Activated naive CD4-positive, alpha-beta T cell treated with anti-CD3 and anti-CD28 coated beads, Interleukin-2, amount 50 U/mL, for 16 hours (primary cell): ENCODE measurements at regions not wholly inside any gene's neighbourhood (a gene's known extent, or its start where the extent isn't known, plus 50 kb on each side); places are given as distances from the start of the nearest gene placed in this dataset.

ENCODE experiments used
- DNase-seq: peaks from one replicate; pipeline ENCODE4 v3.0.0-alpha.2; 2020

DNA sequence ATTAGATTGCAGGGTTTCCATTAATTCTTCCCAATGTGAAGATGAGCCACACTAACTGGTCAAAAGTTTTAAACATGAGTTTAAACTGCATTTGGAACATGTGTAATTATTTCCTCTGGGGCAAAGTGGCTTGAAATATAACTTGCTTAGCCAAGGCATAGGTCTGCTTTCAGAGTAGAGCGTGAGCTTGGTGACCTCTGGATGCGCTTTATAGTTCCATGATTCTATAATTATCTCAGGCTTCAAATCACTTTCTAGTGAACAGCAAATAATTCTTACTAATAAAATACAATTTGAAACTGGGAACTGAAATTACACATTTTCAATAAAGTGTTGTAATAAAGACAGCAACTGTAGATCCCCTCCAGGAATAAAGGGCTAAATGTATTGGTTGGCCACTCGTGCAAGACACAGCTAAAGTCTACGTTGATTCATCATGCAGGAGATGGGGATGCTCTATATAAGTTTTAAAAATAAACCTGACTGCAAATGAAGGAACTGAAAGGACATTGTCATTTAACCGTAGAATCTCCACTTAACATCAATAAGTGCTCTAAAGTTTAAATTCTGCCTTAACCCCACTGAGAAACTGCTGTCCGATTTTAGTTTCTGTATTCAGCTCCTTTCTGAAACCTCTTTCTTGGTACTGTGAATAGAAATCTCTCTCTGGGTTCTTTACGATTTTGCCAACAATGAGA, 460.0 kb downstream of the PSAT1 start:
- no peak for DNase-seq

DNA sequence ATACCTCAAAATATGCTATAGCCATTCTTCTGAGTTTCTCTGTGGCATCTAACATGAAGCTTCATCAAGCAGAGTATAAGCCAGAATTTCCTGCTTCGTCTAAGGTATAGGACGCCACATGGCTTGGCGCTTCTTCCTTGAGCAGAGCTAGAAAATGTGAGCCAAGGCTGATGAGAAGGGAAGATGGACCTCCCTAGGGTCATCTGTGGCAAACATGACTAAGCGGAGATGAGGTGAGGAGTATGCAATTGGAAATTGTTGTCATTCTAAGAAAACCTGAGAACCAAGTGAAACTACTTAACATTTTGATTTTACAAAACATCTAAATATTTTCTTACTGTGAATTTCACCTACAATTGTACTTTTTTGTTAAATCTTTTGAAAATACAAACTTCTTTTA, 466.5 kb downstream of the PSAT1 start:
- DNase-seq: no peak

DNA sequence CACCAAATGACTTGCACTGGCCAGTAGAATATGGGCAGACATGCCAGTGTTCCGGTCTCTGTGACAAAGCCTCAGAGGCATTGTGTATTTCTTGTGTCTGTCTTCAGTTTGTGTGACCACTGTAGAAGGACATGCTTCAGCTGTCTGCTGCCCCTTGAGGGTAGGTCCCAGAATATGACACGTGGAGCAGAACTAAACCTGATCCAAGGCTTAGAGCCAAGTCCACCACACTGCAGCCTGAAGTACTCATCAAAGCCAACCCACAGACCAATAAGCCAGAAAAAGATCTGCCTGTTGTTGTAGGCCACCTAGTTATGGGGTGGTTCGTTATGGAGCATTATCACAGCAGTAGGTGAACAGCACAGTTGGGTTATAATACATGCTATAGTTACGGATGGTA, 468.9 kb downstream of the PSAT1 start:
- no peak for DNase-seq

DNA sequence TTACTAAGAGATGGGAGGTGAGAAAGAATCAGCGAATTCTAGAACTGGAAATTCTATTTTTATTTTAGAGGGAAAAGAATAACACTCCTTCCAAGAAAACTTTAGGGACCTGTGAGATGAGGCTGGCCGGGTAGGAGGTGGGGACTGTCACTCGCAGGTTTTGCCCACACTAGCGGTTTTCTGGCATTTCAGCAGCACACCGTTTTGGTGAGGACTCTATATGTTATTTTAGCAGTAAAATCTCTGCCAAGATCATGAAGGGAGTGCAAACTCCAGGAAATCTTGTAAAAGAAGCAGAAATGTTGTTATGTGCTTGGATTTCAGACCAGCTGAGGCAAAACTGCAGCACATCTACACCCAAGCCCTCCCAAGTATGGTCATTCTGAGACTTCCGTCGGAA, 470.6 kb downstream of the PSAT1 start:
- DNase-seq: no peak

DNA sequence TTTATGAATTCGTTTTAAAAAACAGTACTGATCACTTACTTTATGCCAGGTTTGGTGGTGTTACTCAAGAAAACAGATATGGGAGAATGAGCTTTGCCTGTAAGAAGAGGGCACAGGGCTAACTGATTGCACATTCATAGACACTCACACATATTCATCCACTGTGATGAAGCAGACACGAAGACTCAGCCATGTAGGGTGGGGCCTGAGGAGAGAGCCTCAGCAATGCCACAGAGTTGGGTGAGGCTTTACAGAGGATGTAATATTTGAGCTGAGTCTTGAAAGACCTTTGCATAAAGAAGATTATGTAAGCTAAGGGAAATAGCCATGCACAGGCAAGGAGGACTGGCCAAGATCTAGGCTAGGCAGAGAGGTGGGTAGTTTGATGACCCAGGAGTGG, 472.8 kb downstream of the PSAT1 start:
- DNase-seq: no peak

DNA sequence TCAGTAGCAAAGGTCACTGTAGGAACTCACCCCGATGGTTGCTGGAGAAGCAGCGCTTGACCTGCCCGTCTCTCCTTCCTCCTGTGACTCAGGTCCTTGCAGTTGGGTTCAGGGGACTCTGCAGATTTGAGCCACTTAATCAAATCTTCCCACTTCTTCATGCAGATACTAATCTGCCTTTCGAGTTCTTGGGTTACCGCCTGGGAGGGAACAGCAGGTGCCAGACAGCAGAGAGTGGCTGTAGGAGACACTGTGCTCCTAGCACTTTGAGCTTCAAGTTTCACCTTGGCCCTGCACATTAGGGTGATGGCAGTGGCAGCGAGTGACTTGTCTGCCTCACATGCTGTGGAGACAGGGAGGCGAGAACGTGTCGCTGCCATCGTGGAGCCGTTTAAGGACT, 478.3 kb downstream of the PSAT1 start:
- no peak for DNase-seq

DNA sequence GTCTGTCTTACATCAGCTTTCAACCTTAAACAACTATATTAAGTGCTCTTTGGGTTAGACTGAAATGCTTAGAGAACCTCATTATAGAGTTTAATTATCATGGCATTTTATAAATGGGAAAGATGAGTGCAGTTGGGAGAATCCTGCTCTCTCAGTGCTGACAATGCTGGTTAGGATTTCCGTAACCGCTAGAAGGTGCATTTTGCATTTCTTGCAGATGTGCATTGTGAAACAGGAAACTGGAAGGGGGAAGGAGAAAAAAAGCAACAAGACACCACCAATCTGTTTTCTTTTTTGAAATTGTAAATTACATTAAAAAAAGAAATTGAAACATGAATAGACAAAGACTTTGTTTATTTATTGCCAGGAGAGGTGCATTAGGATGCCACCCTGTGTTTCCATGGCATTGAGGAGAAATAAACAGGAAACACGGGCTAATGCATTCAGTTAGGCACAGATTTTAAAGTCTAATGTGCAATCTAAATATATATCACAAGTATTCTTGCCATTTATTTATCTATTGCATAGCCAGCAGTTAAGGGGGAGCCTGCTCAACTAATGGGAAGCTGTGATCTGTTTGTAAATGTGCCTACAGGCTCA, 478.9 kb downstream of the PSAT1 start:
- no peak for DNase-seq

- DNase-seq: no peak
These were observed 480.8 kb downstream of the PSAT1 start for GRCh38 chr9:78777747-78778146.

GRCh38 chr9:78778318-78778717, 481.4 kb downstream of the PSAT1 start:
- no peak for DNase-seq

DNA sequence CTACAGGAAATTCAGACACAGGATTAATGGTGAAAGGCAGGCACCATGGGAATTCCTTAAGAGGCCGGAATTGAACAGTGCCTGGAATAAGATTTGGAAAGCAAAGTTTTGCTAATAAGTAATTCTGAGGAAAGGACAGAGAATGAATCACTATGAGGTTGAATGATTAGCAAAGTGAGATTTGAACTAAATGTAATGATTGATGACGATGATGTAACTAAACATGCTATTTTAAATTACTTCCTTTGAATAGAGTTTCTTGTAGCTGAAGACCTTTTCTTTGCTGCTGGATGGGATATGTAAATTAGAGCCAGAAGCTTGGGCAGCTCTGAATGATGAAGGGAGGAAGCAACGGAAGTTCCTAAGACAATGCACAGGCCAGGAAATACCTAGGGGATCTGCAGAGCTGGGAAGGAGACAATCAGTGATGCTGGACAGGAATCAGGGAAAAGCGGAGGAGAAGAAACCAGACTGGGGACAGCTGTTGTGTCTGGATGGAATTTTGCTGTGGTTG, 482.0 kb downstream of the PSAT1 start:
- no peak for DNase-seq

- no peak for DNase-seq
These were observed 484.8 kb downstream of the PSAT1 start for GRCh38 chr9:78781681-78782080.

DNA sequence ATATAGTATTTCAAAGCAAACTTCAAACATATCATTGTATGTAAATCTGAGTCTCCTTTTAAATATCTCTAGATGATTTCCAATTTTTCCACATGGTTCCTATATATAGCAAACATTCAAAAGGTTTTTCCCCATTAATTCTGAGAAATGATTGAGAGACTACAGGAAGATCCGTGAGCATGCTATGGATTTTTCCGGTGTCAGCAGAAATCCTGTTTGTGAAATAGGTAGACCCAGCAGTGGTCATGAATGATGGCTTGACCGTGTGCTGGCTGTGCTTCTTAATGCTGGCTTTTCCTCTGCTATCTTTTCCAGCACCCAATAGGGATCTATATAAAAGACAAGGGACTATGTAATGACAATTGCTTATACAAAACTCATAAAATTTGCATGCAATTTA, 485.3 kb downstream of the PSAT1 start:
- no peak for DNase-seq

DNA sequence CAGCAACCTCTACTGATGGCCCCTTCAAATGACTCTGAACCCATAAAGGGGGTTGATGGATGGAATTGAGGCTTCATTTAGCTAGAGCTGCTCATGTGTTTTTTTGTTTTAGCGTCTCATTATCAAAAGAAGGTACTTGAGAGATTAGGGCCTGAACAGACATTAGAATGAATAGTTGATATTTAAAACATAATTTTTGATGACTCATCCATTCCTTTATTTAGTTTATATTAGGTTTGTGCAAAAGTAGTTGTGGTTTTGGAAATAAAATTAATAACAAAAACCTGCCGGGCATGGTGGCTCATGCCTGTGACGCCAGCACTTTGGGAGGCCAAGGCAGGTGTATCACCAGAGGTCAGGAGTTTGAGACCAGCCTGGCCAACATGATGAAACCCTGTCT, 485.9 kb downstream of the PSAT1 start:
- no peak for DNase-seq

- DNase-seq: no peak
These were observed 486.8 kb downstream of the PSAT1 start for GRCh38 chr9:78783743-78784142.

GRCh38 chr9:78786794-78787193, 489.9 kb downstream of the PSAT1 start:
- no peak for DNase-seq

DNA sequence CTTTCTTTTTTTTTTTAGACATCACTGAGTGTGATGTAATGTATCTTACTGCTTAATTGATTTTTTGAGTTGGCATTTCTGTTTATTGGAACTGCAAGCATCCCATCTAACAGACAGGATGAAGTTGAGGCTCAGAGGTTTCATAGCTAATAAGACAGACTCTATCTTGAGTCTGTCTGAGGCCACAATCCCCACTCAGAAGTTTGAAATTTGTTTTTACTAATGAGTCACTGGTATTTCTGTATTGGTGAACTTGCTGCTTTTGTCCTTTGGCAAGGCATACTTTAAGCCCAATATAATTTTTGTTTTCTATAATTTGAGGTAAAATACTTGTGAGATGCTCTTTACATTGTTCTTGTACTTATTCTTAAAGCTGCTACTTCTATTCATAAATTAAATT, 491.2 kb downstream of the PSAT1 start:
- DNase-seq: no peak

DNA sequence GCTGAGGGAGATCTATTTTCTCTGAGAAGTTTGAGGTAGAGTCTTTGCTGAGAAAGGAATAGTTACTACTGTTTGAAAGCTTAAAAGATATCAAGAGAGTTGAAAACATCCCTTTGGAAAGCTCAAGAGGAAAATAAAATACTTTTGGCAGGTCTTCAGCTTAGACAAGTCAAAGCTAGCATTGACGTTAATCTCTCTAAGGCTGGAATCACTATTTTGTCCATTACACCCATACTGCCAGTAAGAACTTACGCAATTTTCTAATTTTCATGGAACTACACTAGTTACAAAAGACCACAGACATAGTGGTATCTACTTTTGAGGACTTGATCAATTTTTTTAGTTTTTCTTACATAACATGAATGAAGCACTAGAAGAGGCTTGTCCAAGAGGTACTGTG, 494.9 kb downstream of the PSAT1 start:
- no peak for DNase-seq

- DNase-seq: no peak
These were observed 495.8 kb downstream of the PSAT1 start for GRCh38 chr9:78792745-78793144.

DNA sequence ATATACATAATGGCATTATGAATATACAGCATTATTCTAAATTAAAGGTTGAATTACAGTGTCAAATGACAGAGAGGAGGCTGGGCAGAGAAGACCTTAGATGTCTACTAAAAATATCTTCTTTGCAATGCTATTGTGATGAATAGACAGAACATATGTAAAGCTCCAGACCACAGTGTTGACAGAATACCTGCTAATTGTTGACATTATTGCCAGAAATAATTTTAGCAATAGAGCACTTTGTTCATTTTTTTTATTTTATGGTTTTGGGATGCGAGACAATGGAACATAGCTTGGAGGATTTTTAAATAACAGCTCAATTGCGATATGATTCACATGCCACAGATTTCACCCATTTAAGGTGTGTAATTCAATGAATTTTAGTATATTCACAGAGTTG, 508.8 kb downstream of the PSAT1 start:
- DNase-seq: no peak

DNA sequence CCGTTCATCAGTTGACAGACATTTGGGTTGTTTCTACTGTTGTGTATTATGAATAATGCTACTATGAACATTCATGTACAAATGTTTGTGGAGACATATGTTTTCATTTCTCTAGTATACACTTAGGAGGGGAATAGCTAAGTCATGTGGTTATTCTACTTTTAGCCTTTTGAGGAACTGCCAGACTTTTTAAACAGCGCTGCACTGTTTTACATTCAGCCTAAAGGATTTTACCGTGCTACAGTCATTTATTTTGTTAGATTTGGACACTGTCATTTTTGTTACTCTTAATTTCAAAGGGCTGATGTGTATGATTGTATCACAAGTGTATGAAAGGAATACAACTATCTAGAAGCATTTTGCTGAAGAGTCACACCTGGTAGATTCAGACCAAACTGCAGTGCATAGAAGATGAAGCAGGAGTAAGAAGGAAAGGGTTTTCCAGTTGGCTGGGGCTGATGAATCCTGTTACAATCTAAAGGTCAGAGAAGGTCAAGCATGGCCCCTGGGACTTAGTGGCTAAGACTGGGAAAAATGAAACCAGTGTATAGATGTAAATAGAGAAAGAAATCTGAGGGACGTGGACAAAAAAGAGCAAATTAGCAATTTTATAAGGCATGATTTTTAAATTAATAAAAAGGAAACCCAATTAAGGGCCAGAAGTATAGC, 509.7 kb downstream of the PSAT1 start:
- no peak for DNase-seq

DNA sequence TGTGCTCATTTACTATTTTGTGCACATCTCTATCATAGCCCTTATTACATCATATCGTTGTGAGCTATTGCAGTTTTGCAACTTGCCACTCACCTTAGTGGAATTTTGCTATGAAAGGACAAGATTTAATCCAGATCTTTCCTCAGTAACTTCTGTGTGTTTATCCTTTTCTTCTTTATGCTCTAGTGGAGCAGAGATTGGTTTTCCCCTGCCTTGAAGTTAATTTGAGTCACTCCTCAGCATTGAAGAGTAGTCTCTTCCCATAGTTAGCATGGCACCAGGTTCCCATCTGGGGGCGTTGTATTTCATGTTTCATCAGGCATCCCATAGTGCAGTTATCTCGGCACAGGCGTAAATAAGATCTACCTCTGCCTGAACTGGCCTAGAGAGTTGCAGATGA, 510.4 kb downstream of the PSAT1 start:
- no peak for DNase-seq

DNA sequence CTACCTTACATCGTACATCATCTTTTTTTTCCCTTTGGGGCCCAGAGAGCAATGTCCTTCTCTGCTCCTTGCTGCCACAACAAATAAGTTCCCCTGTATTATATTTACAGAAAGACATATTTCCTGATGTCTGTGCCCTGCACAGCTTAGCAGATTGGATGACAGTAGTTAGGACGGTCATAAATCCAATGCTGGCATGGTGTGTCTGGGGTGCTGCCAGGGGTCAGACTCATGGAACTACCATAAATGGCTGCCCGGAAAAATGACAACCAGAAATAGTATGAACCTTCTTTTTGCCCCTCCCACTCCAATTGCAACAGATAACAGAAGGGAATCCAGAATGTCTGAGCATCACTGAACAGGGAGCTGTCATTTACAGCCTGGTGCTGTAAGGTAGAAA, 511.1 kb downstream of the PSAT1 start:
- DNase-seq: no peak

GRCh38 chr9:78811622-78812276, 514.8 kb downstream of the PSAT1 start:
- DNase-seq: no peak

DNA sequence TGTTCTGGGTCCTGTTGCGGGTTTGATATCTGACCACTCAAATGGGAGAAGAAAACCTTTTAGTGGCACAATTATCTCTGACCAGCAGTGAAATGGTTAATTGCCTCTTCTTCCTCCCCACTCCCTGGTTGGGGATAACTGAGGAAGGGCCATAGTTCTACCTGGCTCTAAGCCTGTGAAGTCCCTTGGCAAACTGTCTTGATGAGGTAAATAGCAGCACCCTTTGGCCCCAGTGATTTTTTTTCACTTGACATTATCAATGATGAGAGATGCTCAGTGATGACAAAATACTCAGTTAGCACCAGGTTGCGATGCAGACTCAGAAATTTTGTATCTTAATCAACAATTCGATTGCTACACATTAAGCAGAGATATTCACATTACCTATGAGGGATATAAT, 515.7 kb downstream of the PSAT1 start:
- DNase-seq: no peak
